Uterus (tissue), 3 donors: ENCODE measurements at regions not wholly inside any gene's neighbourhood (a gene's known extent, or its start where the extent isn't known, plus 50 kb on each side); places are given as distances from the start of the nearest gene placed in this dataset.

Experiments used
- DNase-seq, 2 donors: peaks; one replicate each; pipeline ENCODE4 v3.0.0-alpha.2; 2019 to 2020
- H3K27ac ChIP-seq, 2 donors: fragments of 200-600 bp; sonication (generic); 1 replicate in 1 of 2; 2 replicates in 1 of 2; pipeline ENCODE4 v1.5.1; 2016 to 2018
- H3K27me3 ChIP-seq, 2 donors: fragments of 200-600 bp; sonication (generic); one replicate each; pipeline ENCODE4 v1.5.1; 2018 to 2019; ENCODE audit warnings: control low read depth in 1 of 2
- H3K36me3 ChIP-seq, 2 donors: fragments of 200-600 bp; sonication (generic); one replicate each; pipeline ENCODE4 v1.5.1; 2019; ENCODE audit warnings: control low read depth in 1 of 2
- H3K4me1 ChIP-seq, 2 donors: fragments of 200-600 bp; sonication (generic); one replicate each; pipeline ENCODE4 v1.5.1; 2018 to 2019; ENCODE audit warnings: control low read depth in 1 of 2
- H3K4me3 ChIP-seq, 2 donors: fragments of 200-600 bp; sonication (generic); 1 replicate in 1 of 2; 2 replicates in 1 of 2; pipeline ENCODE4 v1.5.1; 2018 to 2019; ENCODE audit warnings: mild to moderate bottlenecking in 1 of 2
- H3K9me3 ChIP-seq, 2 donors: fragments of 200-600 bp; sonication (generic); one replicate each; pipeline ENCODE4 v1.5.1; 2019; ENCODE audit warnings: control low read depth in 1 of 2
- CTCF ChIP-seq, 4 experiments: fragments of 200-600 bp in 2 of 4; fragments of 450-650 bp in 2 of 4; sonication (generic) in 2 of 4; IDR thresholded peaks; one replicate each; pipeline ENCODE4 v1.5.1; 2016 to 2019; ENCODE audit warnings: antibody characterized with exemption in 4 of 4, mild to moderate bottlenecking in 2 of 4, moderate library complexity in 1 of 4
- POLR2A ChIP-seq, 2 donors: fragments of 450-650 bp; IDR thresholded peaks; one replicate each; pipeline ENCODE4 v1.6.1; 2016; ENCODE audit warnings: antibody characterized with exemption in 2 of 2, mild to moderate bottlenecking in 1 of 2, moderate library complexity in 1 of 2
- intact Hi-C: fragments of 100-400 bp; cut with DNase I; formaldehyde crosslinking; loops from one replicate; pipeline ENCODE4 v1.15.1; 2023; ENCODE audit warnings: low total_unique reads
- donor health status: DM: yes; HTN: yes; CAD: no.

GRCh38 chr5:12242950-12243888, 339.0 kb upstream of the CTNND2 start:
- H3K36me3 ChIP-seq: no peaks in the 10 kb centered on the region
- H3K27me3 ChIP-seq: no peaks in the 10 kb centered on the region
- TF ChIP-seq CTCF (IDR thresholded peaks at IDR 0.05) (no peak), POLR2A (IDR thresholded peaks at IDR 0.05) (no peak)
- intact Hi-C loops: no loop called here
- no peak overlapping the region for H3K27ac ChIP-seq
- H3K4me1 ChIP-seq: no peaks in the 10 kb centered on the region
- no peaks in the 10 kb centered on the region for H3K9me3 ChIP-seq
- no peak overlapping the region for H3K4me3 ChIP-seq
- no peak for DNase-seq

DNA sequence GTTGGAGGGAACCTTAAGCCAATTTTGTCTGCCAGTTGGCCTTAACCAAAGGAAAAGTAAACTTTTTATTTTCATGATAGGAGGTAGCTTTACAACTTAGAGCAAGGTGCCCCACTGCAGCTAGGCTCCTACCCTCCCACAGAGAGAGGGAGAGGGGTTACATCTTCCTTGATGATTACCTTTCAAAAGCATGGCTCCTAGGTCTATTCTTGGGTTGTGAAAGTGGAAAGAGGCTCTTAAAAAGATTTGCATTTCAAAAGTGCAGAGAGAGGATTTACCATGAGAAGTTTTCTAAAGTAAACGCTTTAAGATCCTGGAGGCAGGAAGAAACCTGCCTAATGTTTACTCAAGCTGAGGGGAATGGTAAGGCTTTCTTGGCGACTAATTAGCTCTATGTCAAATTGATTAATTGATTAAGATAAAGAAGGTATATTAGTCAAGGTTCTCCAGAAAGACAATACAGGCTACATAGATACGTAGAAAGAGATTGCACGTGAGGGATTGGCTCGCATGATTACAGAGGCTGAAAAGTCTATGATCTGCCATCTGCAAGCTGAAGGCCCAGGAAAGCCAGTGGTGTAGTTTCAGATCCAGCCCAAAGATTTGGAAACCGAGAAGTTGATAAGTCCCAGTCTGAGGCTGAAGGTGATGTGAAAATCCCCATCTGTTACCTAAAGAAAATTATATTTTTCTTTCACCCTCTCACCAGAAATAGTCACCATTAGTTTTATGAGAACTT, 333.8 kb upstream of the CTNND2 start:
- no peaks in the 10 kb centered on the region for H3K27me3 ChIP-seq
- TF ChIP-seq CTCF (IDR thresholded peaks at IDR 0.05) (no peak), POLR2A (IDR thresholded peaks at IDR 0.05) (no peak)
- no peak for DNase-seq
- intact Hi-C loops: no loop called here
- H3K9me3 ChIP-seq: no peaks in the 10 kb centered on the region
- no peak overlapping the region for H3K4me3 ChIP-seq
- no peaks in the 10 kb centered on the region for H3K36me3 ChIP-seq
- H3K4me1 ChIP-seq: no peaks in the 10 kb centered on the region
- H3K27ac ChIP-seq: no peak overlapping the region

DNA sequence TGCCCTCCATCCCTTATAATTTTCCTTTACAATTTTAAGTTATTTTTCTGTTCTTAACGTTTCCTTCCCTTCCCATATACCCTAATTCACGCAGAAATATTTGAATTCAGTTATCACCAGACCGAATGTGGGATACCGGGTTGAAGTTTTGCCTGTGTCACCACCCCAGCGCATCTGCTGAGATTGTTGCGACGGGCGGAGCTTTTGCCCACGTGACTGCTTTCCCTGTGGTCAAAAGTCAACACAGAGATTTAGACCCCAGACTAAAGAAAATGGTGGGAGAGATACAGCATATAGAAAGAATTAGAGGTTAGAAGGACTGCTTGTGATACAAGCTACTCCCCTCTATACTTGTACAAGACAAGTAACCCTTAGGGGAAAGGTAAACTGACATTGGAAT, 326.4 kb upstream of the CTNND2 start:
- Histone ChIP-seq H3K4me1 (no peaks in the 10 kb centered on the region), H3K27ac (no peak overlapping the region), H3K9me3 (no peaks in the 10 kb centered on the region), H3K4me3 (no peak overlapping the region), H3K36me3 (no peaks in the 10 kb centered on the region), H3K27me3 (no peaks in the 10 kb centered on the region)
- intact Hi-C loops: no loop called here
- no peak for TF ChIP-seq CTCF (IDR thresholded peaks at IDR 0.05)
- TF ChIP-seq POLR2A (IDR thresholded peaks at IDR 0.05): no peak
- no peak for DNase-seq

DNA sequence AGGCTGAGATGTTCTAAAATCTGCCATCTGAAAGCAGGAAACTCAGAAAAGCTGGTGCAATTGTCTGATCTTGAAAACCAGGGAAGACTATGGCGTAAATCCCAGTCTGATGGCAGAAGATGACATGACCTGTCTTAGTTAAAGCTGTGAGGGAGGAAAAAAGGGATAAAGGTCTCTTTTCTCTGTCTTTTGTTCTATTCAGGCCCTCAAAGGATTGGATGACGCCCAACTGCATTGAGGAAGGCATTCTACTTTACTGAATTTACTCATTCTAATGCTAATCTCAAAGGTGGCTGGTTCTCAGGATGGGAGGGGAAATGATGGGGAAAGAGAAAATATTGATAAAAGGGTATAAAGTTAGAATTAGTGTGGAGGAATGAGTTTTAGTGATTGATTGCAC, 312.8 kb upstream of the CTNND2 start:
- Histone ChIP-seq H3K27me3 (no peaks in the 10 kb centered on the region), H3K4me1 (no peaks in the 10 kb centered on the region), H3K9me3 (no peaks in the 10 kb centered on the region), H3K27ac (no peak overlapping the region), H3K4me3 (no peak overlapping the region), H3K36me3 (no peaks in the 10 kb centered on the region)
- TF ChIP-seq CTCF (IDR thresholded peaks at IDR 0.05) (no peak), POLR2A (IDR thresholded peaks at IDR 0.05) (no peak)
- no peak for DNase-seq
- intact Hi-C loops: no loop called here
